Caco-2 (cell line): ENCODE measurements at regions not wholly inside any gene's neighbourhood (a gene's known extent, or its start where the extent isn't known, plus 50 kb on each side); places are given as distances from the start of the nearest gene placed in this dataset.

Source experiments
- BruUV-seq: library from RNA; stranded (reverse); fragments of 400-500 nt; replicated peaks from 2 replicates; lab custom pipeline; 2021; lab: Mats Ljungman, UMichigan
- CTCF ChIA-PET: fragments of 300-600 bp; sonication (Branson Sonifier 250); formaldehyde crosslinking; loops from one replicate; lab custom pipeline; 2022; ENCODE audit warnings: antibody characterized with exemption; lab: Charles Lee
- POLR2A ChIA-PET: fragments of 300-600 bp; sonication (Branson Sonifier 250); formaldehyde crosslinking; loops from one replicate; lab custom pipeline; 2022; ENCODE audit warnings: antibody characterized with exemption; lab: Charles Lee
- DNase-seq, 2 experiments: peaks; one replicate each; pipeline versions ENCODE4 v3.0.0 to v3.0.0-alpha.2; 2020 to 2022
- H3K27me3 ChIP-seq: replicated peaks from 2 replicates; pipeline ENCODE4 v1.6.0; 2011; ENCODE audit warnings: low read length; ENCODE audit not compliant: control insufficient read depth, insufficient read depth
- H3K36me3 ChIP-seq: 2 replicates; pipeline ENCODE4 v1.5.1; 2011; ENCODE audit warnings: low read length; ENCODE audit not compliant: control insufficient read depth, insufficient read depth
- H3K4me1 ChIP-seq: fragments of 250-450 bp; sonication (Bioruptor Pico); 2 replicates; pipeline ENCODE4 v1.5.1; 2020; ENCODE audit warnings: mild to moderate bottlenecking
- H3K4me3 ChIP-seq: 2 replicates; pipeline ENCODE4 v1.5.1; 2011; ENCODE audit warnings: low read depth, mild to moderate bottlenecking, control low read depth, low read length
- H3K9me3 ChIP-seq: fragments of 250-450 bp; sonication (Bioruptor Pico); 2 replicates; pipeline ENCODE4 v1.5.1; 2020; ENCODE audit warnings: mild to moderate bottlenecking, moderate library complexity
- H3K27ac Mint-ChIP-seq: one replicate; pipeline ENCODE4 v1.8.0; 2022; ENCODE audit warnings: mixed read lengths; ENCODE audit not compliant: unreplicated experiment
- H3K27me3 Mint-ChIP-seq: one replicate; pipeline ENCODE4 v1.8.0; 2022; ENCODE audit warnings: mixed read lengths; ENCODE audit not compliant: insufficient read depth, unreplicated experiment
- H3K36me3 Mint-ChIP-seq: one replicate; pipeline ENCODE4 v1.8.0; 2022; ENCODE audit warnings: mild to moderate bottlenecking, mixed read lengths; ENCODE audit not compliant: insufficient read depth, unreplicated experiment
- H3K4me1 Mint-ChIP-seq: one replicate; pipeline ENCODE4 v1.8.0; 2022; ENCODE audit warnings: low read depth, mixed read lengths; ENCODE audit not compliant: unreplicated experiment
- H3K4me3 Mint-ChIP-seq: one replicate; pipeline ENCODE4 v1.8.0; 2022; ENCODE audit warnings: mild to moderate bottlenecking, moderate library complexity, mixed read lengths; ENCODE audit not compliant: unreplicated experiment
- H3K9me3 Mint-ChIP-seq: one replicate; pipeline ENCODE4 v1.8.0; 2022; ENCODE audit warnings: mixed read lengths; ENCODE audit not compliant: unreplicated experiment
- CTCF ChIP-seq, 2 experiments: fragments of 200-600 bp in 1 of 2; IDR thresholded peaks; 1 replicate in 1 of 2; 2 replicates in 1 of 2; pipeline versions ENCODE4 v1.5.1 to v1.8.0; 2011 to 2022; ENCODE audit warnings: antibody characterized with exemption in 1 of 2, control low read depth in 1 of 2, inconsistent platforms in 1 of 2, low read depth in 1 of 2, low read length in 1 of 2, mild to moderate bottlenecking in 1 of 2, moderate library complexity in 1 of 2; ENCODE audit not compliant: insufficient read depth in 1 of 2, severe bottlenecking in 1 of 2, unreplicated experiment in 1 of 2
- intact Hi-C: fragments of 100-400 bp; cut with micrococcal nuclease; formaldehyde crosslinking; loops from one replicate; pipeline ENCODE4 v1.10.0; 2022; ENCODE audit not compliant: unreplicated experiment

- Mint-ChIP-seq H3K27me3 (no peaks in the 10 kb centered on the region), H3K36me3 (no peaks in the 10 kb centered on the region), H3K4me1 (peaks cover 17% of the 10 kb centered on the region), H3K9me3 (no peaks in the 10 kb centered on the region), H3K4me3 (no peak overlapping the region), H3K27ac (no peak overlapping the region)
- no peak for DNase-seq
- ChIA-PET CTCF (no interaction called here), POLR2A (no interaction called here)
- no peaks in the 10 kb centered on the region for H3K27me3 ChIP-seq
- H3K4me1 ChIP-seq: peaks cover 27% of the 10 kb centered on the region
- intact Hi-C loops: no loop called here
- no TSS peak for BruUV-seq
- H3K4me3 ChIP-seq: no peak overlapping the region
- no peak for TF ChIP-seq CTCF (IDR thresholded peaks at IDR 0.05; ENCODE audit: insufficient read depth in 1 of 2, low read depth in 1 of 2, low read length in 1 of 2, severe bottlenecking in 1 of 2, unreplicated experiment in 1 of 2)
- no peaks in the 10 kb centered on the region for H3K9me3 ChIP-seq
- H3K36me3 ChIP-seq: no peaks in the 10 kb centered on the region
Observed at GRCh38 chr1:228804173-228804572, 68.9 kb downstream of the RHOU start.

- Mint-ChIP-seq H3K27me3 (no peaks in the 10 kb centered on the region), H3K4me3 (no peak overlapping the region), H3K9me3 (peaks cover under 1% of the 10 kb centered on the region), H3K36me3 (no peaks in the 10 kb centered on the region), H3K4me1 (peaks cover 23% of the 10 kb centered on the region), H3K27ac (no peak overlapping the region)
- CTCF ChIA-PET: no interaction called here
- Histone ChIP-seq H3K4me1 (peaks cover 33% of the 10 kb centered on the region), H3K9me3 (no peaks in the 10 kb centered on the region), H3K27me3 (no peaks in the 10 kb centered on the region), H3K4me3 (no peak overlapping the region), H3K36me3 (no peaks in the 10 kb centered on the region)
- BruUV-seq: no TSS peak
- no peak for DNase-seq
- no peak for TF ChIP-seq CTCF (IDR thresholded peaks at IDR 0.05; ENCODE audit: insufficient read depth in 1 of 2, low read depth in 1 of 2, low read length in 1 of 2, severe bottlenecking in 1 of 2, unreplicated experiment in 1 of 2)
- POLR2A ChIA-PET: no interaction called here
- intact Hi-C loops: no loop called here
Observed at GRCh38 chr1:228804640-228805413, 69.5 kb downstream of the RHOU start.

DNA sequence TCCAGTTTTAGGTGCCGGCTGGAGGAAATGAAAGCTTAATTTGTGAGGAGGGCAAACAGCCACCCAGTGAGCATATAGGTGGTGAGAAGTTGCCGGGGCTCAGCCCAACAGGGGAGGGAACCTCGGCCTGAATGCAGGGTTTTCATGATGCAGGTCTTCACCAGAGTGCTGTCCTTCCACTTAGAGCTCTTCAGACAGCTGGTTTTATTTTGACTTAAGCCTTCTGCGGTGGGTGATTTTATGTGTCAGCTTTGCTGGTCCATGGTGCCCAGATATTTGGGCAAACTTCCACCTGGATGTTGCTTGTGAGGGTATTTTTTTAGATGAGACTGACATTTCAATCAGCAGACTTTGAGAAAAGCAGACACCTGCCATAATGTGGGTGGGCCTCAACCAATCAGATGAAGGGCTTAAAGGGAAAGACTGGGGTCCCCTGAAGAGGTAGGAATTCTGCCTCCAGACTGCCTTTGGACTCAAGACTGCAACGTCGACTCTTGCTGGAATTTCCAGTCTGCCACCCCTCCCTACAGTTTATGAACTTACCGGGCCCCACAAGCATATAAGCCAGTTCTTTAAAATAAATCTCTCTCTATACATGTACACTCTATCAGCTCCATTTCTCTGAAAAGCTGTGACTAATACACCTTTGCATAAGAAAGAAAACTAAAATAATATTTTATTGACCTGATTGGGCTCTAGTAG, 72.8 kb downstream of the RHOU start:
- Mint-ChIP-seq H3K4me3 (no peak overlapping the region), H3K36me3 (no peaks in the 10 kb centered on the region), H3K27ac (no peak overlapping the region), H3K27me3 (no peaks in the 10 kb centered on the region), H3K9me3 (peaks cover 8% of the 10 kb centered on the region), H3K4me1 (peaks cover 22% of the 10 kb centered on the region)
- Histone ChIP-seq H3K9me3 (no peaks in the 10 kb centered on the region), H3K4me1 (peaks cover 17% of the 10 kb centered on the region), H3K4me3 (no peak overlapping the region), H3K36me3 (no peaks in the 10 kb centered on the region), H3K27me3 (no peaks in the 10 kb centered on the region)
- CTCF ChIA-PET: no interaction called here
- no peak for TF ChIP-seq CTCF (IDR thresholded peaks at IDR 0.05; ENCODE audit: insufficient read depth in 1 of 2, low read depth in 1 of 2, low read length in 1 of 2, severe bottlenecking in 1 of 2, unreplicated experiment in 1 of 2)
- intact Hi-C loops: no loop called here
- no peak for DNase-seq
- BruUV-seq: no TSS peak
- POLR2A ChIA-PET: no interaction called here
